ENCODE measurements at regions not wholly inside any gene's neighbourhood (a gene's known extent, or its start where the extent isn't known, plus 50 kb on each side); places are given as distances from the start of the nearest gene placed in this dataset.
"Not testable (repeated sequence)": the region's sequence is repeated elsewhere in the genome, so short reads cannot be mapped to it uniquely, and the experiment has no call there.

GRCh38 chr4:100870940-100871772, 353.3 kb upstream of the EMCN start:
- no peak for DNase-seq (ENCODE audit: low read depth, low spot score)
- no peaks in the 10 kb centered on the region for H3K9me1 ChIP-seq (replicated peaks; ENCODE audit: control insufficient read depth, extremely low read depth, insufficient read depth, low read length)
- no TSS peak for BruUV-seq (replicated peaks)
- CTCF ChIA-PET, result no interaction called here
- no peak overlapping the region for H3K9ac ChIP-seq (replicated peaks; ENCODE audit: extremely low read depth, insufficient read depth, low read length)
- H3K9me3 ChIP-seq (replicated peaks; ENCODE audit: control insufficient read depth, insufficient read depth, low read length), result no peaks in the 10 kb centered on the region
- no peaks in the 10 kb centered on the region for H3K36me3 ChIP-seq (ENCODE audit: control insufficient read depth in 2 of 2, extremely low read depth in 1 of 2, insufficient read depth in 2 of 2, low read length in 2 of 2)
- H3K4me2 ChIP-seq (ENCODE audit: insufficient read depth, low read length), result no peak overlapping the region
- H3K27ac ChIP-seq (ENCODE audit: insufficient read depth, low read depth, low read length), result no peak overlapping the region
- H2AFZ ChIP-seq (ENCODE audit: low read depth, low read length), result no peak overlapping the region
- H3K4me3 ChIP-seq (replicated peaks in 1 of 3; ENCODE audit: insufficient read depth in 1 of 3, low read depth in 1 of 3, low read length in 3 of 3), result no peak overlapping the region
- POLR2A ChIA-PET, result no interaction called here
- H3K27me3 ChIP-seq (ENCODE audit: control insufficient read depth in 2 of 2, insufficient read depth in 2 of 2, low read length in 2 of 2), result no peaks in the 10 kb centered on the region
- no peaks in the 10 kb centered on the region for H3K79me2 ChIP-seq (ENCODE audit: control insufficient read depth, insufficient read depth, low read length)
- no peaks in the 10 kb centered on the region for H3K4me1 ChIP-seq (ENCODE audit: control insufficient read depth, extremely low read depth, insufficient read depth, low read length)
- dilution Hi-C loops (cut with MboI; ENCODE audit: extremely low pct_ligation_motif_present, low sequenced_read_pairs) (no loop called here), intact Hi-C loops (cut with micrococcal nuclease) (no loop called here)
- H4K20me1 ChIP-seq (replicated peaks; ENCODE audit: control insufficient read depth, extremely low read depth, insufficient read depth, low read length), result no peaks in the 10 kb centered on the region
- no peak for TF ChIP-seq POLR2A (IDR thresholded peaks at IDR 0.05; ENCODE audit: low read depth, low read length)
- no peak for FAIRE-seq

GRCh38 chr4:100869276-100869675, 351.5 kb upstream of the EMCN start:
- BruUV-seq (replicated peaks), result no TSS peak
- Histone ChIP-seq H3K4me2 (ENCODE audit: insufficient read depth, low read length) (no peak overlapping the region), H4K20me1 (replicated peaks; ENCODE audit: control insufficient read depth, extremely low read depth, insufficient read depth, low read length) (no peaks in the 10 kb centered on the region), H3K9me3 (replicated peaks; ENCODE audit: control insufficient read depth, insufficient read depth, low read length) (no peaks in the 10 kb centered on the region), H3K27ac (ENCODE audit: insufficient read depth, low read depth, low read length) (no peak overlapping the region), H3K4me1 (ENCODE audit: control insufficient read depth, extremely low read depth, insufficient read depth, low read length) (no peaks in the 10 kb centered on the region), H3K9ac (replicated peaks; ENCODE audit: extremely low read depth, insufficient read depth, low read length) (no peak overlapping the region), H3K79me2 (ENCODE audit: control insufficient read depth, insufficient read depth, low read length) (no peaks in the 10 kb centered on the region), H3K4me3 (replicated peaks in 1 of 3; ENCODE audit: insufficient read depth in 1 of 3, low read depth in 1 of 3, low read length in 3 of 3) (no peak overlapping the region), H2AFZ (ENCODE audit: low read depth, low read length) (no peak overlapping the region), H3K27me3 (ENCODE audit: control insufficient read depth in 2 of 2, insufficient read depth in 2 of 2, low read length in 2 of 2) (no peaks in the 10 kb centered on the region), H3K36me3 (ENCODE audit: control insufficient read depth in 2 of 2, extremely low read depth in 1 of 2, insufficient read depth in 2 of 2, low read length in 2 of 2) (no peaks in the 10 kb centered on the region), H3K9me1 (replicated peaks; ENCODE audit: control insufficient read depth, extremely low read depth, insufficient read depth, low read length) (no peaks in the 10 kb centered on the region)
- POLR2A ChIA-PET, result no interaction called here
- intact Hi-C loops (cut with micrococcal nuclease) (no loop called here), dilution Hi-C loops (cut with MboI; ENCODE audit: extremely low pct_ligation_motif_present, low sequenced_read_pairs) (no loop called here)
- no peak for FAIRE-seq
- DNase-seq (ENCODE audit: low read depth, low spot score), result no peak
- no peak for TF ChIP-seq MAX (IDR thresholded peaks at IDR 0.05; ENCODE audit: insufficient read depth, insufficient read length)
- no peak for TF ChIP-seq CTCF (IDR thresholded peaks at IDR 0.05; ENCODE audit: extremely low read depth in 1 of 2, insufficient read depth in 1 of 2, low read depth in 1 of 2, low read length in 2 of 2)
- TF ChIP-seq FOS (IDR thresholded peaks at IDR 0.05; ENCODE audit: borderline replicate concordance, insufficient read depth, low read length), result no peak
- no peak for TF ChIP-seq MYC (IDR thresholded peaks at IDR 0.05; ENCODE audit: low read depth, low read length)
- TF ChIP-seq POLR2A (IDR thresholded peaks at IDR 0.05; ENCODE audit: low read depth, low read length), result no peak
- TF ChIP-seq EZH2 (IDR thresholded peaks at IDR 0.05; ENCODE audit: borderline replicate concordance, low read depth, low read length, severe bottlenecking), result no peak
- TF ChIP-seq POLR2AphosphoS5 (IDR thresholded peaks at IDR 0.05; ENCODE audit: insufficient read depth, low read depth, low read length), result no peak
- TF ChIP-seq GATA2 (IDR thresholded peaks at IDR 0.05; ENCODE audit: insufficient read depth, insufficient read length, low read depth, low read length), result no peak
- CTCF ChIA-PET, result no interaction called here

- dilution Hi-C loops (cut with MboI; ENCODE audit: extremely low pct_ligation_motif_present, low sequenced_read_pairs); BruUV-seq (replicated peaks); H4K20me1 ChIP-seq (replicated peaks; ENCODE audit: control insufficient read depth, extremely low read depth, insufficient read depth, low read length); POLR2A ChIA-PET; H3K36me3 ChIP-seq (ENCODE audit: control insufficient read depth in 2 of 2, extremely low read depth in 1 of 2, insufficient read depth in 2 of 2, low read length in 2 of 2); CTCF ChIA-PET; intact Hi-C loops (cut with micrococcal nuclease); H3K9me3 ChIP-seq (replicated peaks; ENCODE audit: control insufficient read depth, insufficient read depth, low read length); H3K79me2 ChIP-seq (ENCODE audit: control insufficient read depth, insufficient read depth, low read length); H3K27me3 ChIP-seq (ENCODE audit: control insufficient read depth in 2 of 2, insufficient read depth in 2 of 2, low read length in 2 of 2); H3K4me2 ChIP-seq (ENCODE audit: insufficient read depth, low read length); H3K4me1 ChIP-seq (ENCODE audit: control insufficient read depth, extremely low read depth, insufficient read depth, low read length); DNase-seq (ENCODE audit: low read depth, low spot score); H2AFZ ChIP-seq (ENCODE audit: low read depth, low read length); H3K9me1 ChIP-seq (replicated peaks; ENCODE audit: control insufficient read depth, extremely low read depth, insufficient read depth, low read length); H3K4me3 ChIP-seq (replicated peaks in 1 of 3; ENCODE audit: insufficient read depth in 1 of 3, low read depth in 1 of 3, low read length in 3 of 3); H3K9ac ChIP-seq (replicated peaks; ENCODE audit: extremely low read depth, insufficient read depth, low read length); FAIRE-seq; H3K27ac ChIP-seq (ENCODE audit: insufficient read depth, low read depth, low read length): not testable (repeated sequence)
Observed at GRCh38 chr4:100868281-100868680, 350.5 kb upstream of the EMCN start.

Measured in endothelial cell of umbilical vein (primary cell).